GM12891 (cell line): ENCODE measurements at regions not wholly inside any gene's neighbourhood (a gene's known extent, or its start where the extent isn't known, plus 50 kb on each side); places are given as distances from the start of the nearest gene placed in this dataset.
"Not testable (repeated sequence)": the region's sequence is repeated elsewhere in the genome, so short reads cannot be mapped to it uniquely, and the experiment has no call there.

Source experiments
- DNase-seq: peaks from one replicate; pipeline ENCODE4 v3.0.0; 2011; ENCODE audit warnings: low spot score; ENCODE audit not compliant: insufficient read length
- FAIRE-seq: peaks from 2 replicates; lab custom pipeline; 2011; peaks lifted over from hg19 to GRCh38; lab: Jason Lieb, UNC
- PAX5 ChIP-seq: IDR thresholded peaks from 2 replicates; pipeline ENCODE4 v1.6.1; 2011; ENCODE audit warnings: low read length, moderate library complexity, mild to moderate bottlenecking; ENCODE audit not compliant: insufficient read depth, severe bottlenecking
- POLR2A ChIP-seq: IDR thresholded peaks from 2 replicates; pipeline ENCODE4 v1.6.1; 2011; ENCODE audit warnings: low read depth, low read length, control low read depth
- POLR2AphosphoS5 ChIP-seq: IDR thresholded peaks from 2 replicates; pipeline ENCODE4 v1.6.1; 2011; ENCODE audit warnings: low read depth, low read length, control low read depth
- POU2F2 ChIP-seq: IDR thresholded peaks from 2 replicates; pipeline ENCODE4 v1.6.1; 2011; ENCODE audit warnings: low read depth, mild to moderate bottlenecking, control low read depth, low read length, moderate library complexity
- SPI1 ChIP-seq: IDR thresholded peaks from 2 replicates; pipeline ENCODE4 v1.6.1; 2011; ENCODE audit warnings: low read depth, low read length, control low read depth
- TAF1 ChIP-seq: IDR thresholded peaks from 2 replicates; pipeline ENCODE4 v1.6.1; 2011; ENCODE audit warnings: low read depth, low read length, control low read depth

DNA sequence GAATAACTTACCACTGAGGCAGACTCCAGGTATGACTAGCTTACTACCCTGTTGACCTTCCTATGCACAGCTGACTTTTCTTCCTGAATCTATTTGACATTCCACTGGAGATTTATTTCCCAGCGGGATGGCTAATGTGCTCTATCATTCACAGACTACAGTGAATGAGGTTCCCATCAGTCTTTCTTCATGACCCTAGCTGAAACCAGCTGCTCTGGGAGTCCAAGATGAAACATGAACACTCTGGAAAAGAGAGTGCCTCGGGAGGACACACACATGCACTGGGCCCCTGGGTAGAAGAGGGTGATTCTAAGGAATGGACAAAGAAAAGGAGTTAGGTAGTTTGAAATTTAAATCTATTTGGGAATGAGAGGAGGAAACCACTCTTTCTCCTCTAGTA, 82.6 kb upstream of the DST start:
- no peak for DNase-seq
- FAIRE-seq: peak; percentile 43
- no peak for TF ChIP-seq PAX5
- TF ChIP-seq TAF1: no peak
- no peak for TF ChIP-seq POU2F2
- TF ChIP-seq POLR2A: no peak
- TF ChIP-seq SPI1: no peak
- TF ChIP-seq POLR2AphosphoS5: no peak

DNA sequence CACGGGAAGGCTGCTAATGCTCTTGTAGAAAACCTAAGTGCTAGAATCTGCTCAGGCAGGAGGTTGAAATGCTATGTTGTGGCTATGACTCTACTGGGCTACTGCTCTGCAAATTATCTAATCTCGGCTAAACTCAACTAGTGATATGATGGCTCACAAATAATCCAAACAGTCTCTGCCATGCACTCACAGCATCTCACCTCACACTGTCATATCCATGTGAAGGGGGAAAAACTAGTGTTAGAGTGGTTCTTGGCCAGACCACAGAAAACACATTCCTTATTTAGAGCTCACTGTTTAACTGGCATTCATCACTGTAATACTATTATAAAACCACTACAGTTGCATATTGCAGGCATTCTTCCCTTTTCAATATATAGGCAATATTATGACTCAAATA, 81.8 kb upstream of the DST start:
- TF ChIP-seq PAX5 (no peak), POLR2AphosphoS5 (no peak), POU2F2 (no peak), TAF1 (no peak), POLR2A (no peak), SPI1 (no peak)
- FAIRE-seq (no peak), DNase-seq (no peak)

DNA sequence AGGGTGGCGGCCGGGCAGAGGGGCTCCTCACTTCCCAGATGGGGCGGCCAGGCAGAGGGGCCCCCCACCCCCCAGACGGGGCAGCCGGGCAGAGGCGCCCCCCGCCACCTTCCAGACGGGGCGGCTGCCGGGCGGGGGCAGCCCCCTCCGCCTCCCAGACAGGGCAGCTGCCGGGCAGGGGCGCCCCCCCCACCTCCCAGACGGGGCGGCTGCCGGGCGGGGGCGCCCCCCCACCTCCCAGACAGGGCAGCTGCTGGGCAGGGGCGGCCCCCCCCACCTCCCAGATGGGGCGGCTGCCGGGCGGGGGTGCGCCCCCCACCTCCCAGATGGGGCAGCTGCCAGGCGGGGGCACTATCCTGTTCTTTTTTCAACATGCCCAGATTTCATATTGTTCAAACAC, 78.2 kb upstream of the DST start:
- FAIRE-seq: no peak
- TF ChIP-seq POLR2A: no peak
- no peak for TF ChIP-seq POLR2AphosphoS5
- no peak for TF ChIP-seq TAF1
- TF ChIP-seq PAX5: no peak
- TF ChIP-seq SPI1: no peak
- no peak for TF ChIP-seq POU2F2

DNA sequence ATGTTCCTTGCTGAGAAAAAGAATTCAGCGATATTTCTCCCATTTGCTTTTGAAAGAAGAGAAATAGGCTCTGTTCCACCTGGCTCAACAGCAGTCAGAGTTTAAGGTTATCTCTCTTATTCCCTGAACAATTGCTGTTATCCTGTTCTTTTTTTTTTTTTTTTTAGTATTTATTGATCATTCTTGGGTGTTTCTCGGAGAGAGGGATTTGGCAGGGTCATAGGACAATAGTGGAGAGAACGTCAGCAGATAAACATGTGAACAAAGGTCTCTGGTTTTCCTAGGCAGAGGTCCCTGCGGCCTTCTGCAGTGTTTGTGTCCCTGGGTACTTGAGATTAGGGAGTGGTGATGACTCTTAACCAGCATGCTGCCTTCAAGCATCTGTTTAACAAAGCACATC, 77.5 kb upstream of the DST start:
- FAIRE-seq: not testable (repeated sequence)

More for the DNA sequence above, 78.2 kb upstream of the DST start:
- DNase-seq: no peak

DNA sequence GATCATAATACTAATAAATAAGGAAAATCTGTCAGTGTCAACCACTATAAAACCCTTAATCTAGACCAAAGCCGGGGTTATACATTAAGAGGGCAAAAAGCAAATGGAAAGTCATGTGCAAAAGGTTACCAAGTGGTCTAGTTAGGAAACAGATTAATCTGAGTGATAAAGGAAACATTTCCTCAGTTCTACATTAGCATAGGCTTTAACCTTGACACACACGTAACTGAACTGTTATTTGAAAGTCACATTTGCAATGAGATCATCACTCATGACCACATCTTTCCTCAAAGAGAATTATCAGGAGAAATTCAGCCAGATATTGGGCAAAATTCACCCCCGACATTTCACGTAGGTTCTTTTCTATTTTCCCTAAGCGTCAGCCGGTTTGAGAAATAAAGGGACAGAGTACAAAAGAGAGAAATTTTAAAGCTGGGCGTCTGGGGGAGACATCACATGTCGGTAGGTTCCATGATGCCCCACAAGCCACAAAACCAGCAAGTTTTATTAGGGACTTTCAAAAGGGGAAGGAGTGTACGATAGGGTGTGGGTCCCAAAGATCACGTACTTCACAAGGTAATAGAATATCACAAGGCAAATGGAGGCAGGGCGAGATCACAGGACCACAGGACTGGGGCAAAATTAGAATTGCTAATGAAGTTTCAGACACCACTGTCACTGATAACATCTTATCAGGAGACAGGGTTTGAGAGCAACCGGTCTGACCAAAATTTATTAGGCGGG, 76.8 kb upstream of the DST start:
- FAIRE-seq, DNase-seq: not testable (repeated sequence)

More for the DNA sequence above, 77.5 kb upstream of the DST start:
- not testable (repeated sequence) for DNase-seq

DNA sequence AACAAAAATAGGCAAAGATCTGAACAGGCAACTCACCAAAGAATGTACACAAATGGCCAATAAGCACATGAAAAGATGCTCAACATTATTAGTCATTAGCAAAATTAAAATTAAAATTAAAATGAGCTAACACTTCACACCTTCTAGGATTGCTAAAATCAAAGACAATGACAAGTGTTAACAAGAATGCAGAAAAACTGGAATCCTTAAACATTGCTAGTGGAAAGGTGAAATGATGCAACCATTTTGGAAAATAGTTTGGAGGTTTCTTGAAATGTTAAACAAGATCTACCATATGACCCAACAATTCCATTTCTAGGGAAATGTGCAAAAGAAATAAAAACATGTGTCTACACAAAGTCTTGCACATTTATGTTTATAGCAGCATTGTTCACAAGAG, 75.5 kb upstream of the DST start:
- FAIRE-seq: no peak
- TF ChIP-seq POLR2A (no peak), POLR2AphosphoS5 (no peak), SPI1 (no peak), TAF1 (no peak), PAX5 (no peak), POU2F2 (no peak)
- no peak for DNase-seq

DNA sequence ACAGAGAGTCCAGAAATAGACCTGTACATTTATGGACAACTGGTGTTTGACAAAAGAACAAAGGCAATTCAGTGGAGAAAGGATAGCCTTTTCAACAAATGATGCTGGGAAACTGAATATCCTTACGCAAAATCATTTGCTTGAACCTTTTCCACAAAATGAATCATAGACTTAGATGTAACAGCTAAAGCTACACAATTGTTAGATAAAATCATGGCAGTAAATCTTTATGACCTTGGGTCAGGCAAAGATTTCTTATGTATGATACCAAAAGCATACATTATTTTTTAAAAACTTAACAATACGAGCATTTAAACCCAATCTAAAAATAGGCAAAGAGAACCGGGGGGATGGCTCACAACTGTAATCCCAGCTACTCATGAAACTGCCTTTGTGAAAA, 73.5 kb upstream of the DST start:
- no peak for TF ChIP-seq PAX5
- no peak for FAIRE-seq
- DNase-seq: no peak

DNA sequence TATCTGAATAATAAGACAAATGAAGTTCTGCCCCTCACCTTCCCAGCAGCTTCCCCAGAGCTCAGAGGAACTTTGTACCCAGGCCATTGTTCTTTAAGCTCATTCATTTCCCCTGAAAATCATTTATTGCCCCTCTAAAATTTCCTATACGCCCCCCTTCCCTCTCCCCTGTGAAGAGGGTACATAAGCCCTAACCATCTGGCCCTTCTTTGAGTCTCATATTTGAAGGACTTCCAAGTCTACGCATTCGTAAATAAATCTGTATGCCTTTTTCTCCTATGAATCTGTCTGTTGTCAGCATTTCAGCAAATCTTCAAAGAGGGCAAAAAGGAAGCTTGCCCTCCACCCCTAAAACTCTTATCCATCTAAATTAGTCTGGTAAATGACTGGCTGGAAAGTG, 73.1 kb upstream of the DST start:
- no peak for TF ChIP-seq POLR2A
- TF ChIP-seq POLR2AphosphoS5: no peak
- TF ChIP-seq TAF1: no peak
- no peak for TF ChIP-seq SPI1
- TF ChIP-seq PAX5: no peak
- no peak for TF ChIP-seq POU2F2
- no peak for FAIRE-seq
- DNase-seq: no peak

DNA sequence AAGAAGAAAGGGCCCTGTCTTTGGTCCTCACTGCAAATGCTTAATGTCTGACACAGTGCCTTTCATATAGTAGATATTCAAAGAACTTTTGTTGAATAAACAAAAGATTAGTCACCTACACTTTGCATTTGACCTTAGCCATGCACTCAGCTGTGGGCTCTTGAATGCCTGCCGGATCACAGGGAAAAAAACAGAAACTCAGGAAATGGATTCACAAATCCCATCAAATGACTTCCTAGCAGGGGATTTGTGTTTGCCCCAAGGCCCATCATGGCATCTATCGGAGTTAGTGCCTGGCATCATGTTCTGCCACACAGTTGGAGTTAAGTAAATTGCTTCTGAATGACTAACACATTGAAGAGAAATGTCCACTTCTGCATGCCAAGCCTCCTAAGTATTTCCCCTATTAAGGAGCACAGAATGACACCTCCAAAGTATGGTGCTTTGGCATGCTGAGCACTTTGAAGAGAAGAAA, 72.3 kb upstream of the DST start:
- TF ChIP-seq POLR2AphosphoS5 (no peak), SPI1 (no peak), PAX5 (no peak), POU2F2 (no peak), POLR2A (no peak), TAF1 (no peak)
- DNase-seq (no peak), FAIRE-seq (no peak)

DNA sequence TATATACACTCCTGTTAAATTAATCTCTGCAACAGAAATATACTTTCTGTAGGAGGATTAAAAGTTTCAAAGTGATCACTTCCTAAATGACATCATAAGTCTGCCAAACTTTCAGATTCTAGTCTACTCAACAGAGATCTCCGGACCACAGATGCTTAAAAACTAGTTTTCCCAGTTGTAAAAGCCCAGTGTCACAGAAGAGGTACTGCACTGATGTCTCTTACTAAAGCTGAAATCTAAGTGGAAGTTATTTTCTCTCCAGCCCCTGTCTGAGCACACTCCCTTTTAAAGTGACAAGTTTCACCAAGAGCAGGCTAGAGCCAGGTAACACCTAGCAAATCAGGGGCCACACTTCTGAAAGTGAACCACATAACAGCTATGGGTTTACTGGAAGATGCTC, 71.6 kb upstream of the DST start:
- FAIRE-seq (peak; percentile 28), DNase-seq (no peak)
- no peak for TF ChIP-seq TAF1

DNA sequence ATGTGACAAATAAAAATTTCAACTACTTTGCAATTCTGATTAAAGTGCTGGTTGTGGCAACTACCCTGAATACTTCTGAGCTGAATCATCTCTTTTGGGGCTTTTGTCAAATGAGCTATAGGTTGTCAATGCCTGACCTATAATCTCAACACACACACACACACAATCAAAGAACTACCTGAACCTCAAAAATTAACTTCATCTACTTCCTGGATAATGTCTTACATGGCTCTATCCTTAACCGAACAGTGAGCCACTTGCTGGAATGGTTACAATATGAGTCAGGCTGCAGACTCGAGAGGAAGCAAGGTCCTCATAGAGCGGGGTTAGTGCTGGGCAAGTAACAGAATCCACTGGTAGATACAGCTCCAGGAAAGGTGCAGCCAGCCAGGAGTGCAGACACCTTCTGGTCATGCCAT, 70.6 kb upstream of the DST start:
- TF ChIP-seq PAX5 (no peak), POLR2A (no peak), POU2F2 (no peak), SPI1 (no peak), TAF1 (no peak), POLR2AphosphoS5 (no peak)
- no peak for FAIRE-seq
- DNase-seq: no peak
